ENCODE measurements at regions not wholly inside any gene's neighbourhood (a gene's known extent, or its start where the extent isn't known, plus 50 kb on each side); places are given as distances from the start of the nearest gene placed in this dataset.

DNA sequence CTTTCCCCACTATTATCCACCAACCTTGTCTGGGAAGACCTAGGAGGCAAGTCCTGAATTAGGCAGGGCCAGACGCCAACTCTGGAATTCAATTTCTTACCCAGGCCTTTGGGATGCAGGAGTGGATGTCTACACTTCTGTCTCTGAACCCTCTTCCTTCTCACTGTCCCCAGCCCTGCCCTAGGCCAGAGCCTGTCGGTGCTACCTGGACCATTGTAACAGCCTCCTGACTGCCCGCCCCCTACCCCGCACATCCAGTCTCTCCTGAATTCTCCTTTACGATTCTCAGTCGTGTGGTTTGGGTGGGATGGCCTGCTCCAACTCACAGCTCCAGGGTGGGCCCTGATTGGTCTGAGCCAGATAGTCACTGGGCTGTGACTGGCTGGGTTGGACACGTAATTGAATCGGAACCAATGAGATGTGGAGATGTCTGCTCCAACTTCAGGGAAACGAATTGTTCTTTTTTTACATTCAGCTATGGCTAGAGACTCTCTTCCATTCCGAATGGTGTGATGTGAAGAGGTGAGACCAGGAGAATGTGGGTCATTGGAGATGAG is 304.6 kb downstream of the PTPRU start:
- H3K4me1 Mint-ChIP-seq = peaks cover 13% of the 10 kb centered on the region
- no peaks in the 10 kb centered on the region for H3K9me3 Mint-ChIP-seq
- no peak overlapping the region for H3K27ac Mint-ChIP-seq
- TF ChIP-seq, protein P1, sequence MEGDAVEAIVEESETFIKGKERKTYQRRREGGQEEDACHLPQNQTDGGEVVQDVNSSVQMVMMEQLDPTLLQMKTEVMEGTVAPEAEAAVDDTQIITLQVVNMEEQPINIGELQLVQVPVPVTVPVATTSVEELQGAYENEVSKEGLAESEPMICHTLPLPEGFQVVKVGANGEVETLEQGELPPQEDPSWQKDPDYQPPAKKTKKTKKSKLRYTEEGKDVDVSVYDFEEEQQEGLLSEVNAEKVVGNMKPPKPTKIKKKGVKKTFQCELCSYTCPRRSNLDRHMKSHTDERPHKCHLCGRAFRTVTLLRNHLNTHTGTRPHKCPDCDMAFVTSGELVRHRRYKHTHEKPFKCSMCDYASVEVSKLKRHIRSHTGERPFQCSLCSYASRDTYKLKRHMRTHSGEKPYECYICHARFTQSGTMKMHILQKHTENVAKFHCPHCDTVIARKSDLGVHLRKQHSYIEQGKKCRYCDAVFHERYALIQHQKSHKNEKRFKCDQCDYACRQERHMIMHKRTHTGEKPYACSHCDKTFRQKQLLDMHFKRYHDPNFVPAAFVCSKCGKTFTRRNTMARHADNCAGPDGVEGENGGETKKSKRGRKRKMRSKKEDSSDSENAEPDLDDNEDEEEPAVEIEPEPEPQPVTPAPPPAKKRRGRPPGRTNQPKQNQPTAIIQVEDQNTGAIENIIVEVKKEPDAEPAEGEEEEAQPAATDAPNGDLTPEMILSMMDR (IDR thresholded peaks at IDR 0.05; ENCODE audit: unreplicated experiment in 3 of 3) = no peak
- no peak overlapping the region for H3K4me3 Mint-ChIP-seq
- H3K36me3 Mint-ChIP-seq (ENCODE audit: low read depth) = no peaks in the 10 kb centered on the region
- peaks cover 19% of the 10 kb centered on the region for H3K27me3 Mint-ChIP-seq (ENCODE audit: low read depth)

GRCh38 chr1:29539971-29540370 is 303.6 kb downstream of the PTPRU start:
- TF ChIP-seq, protein P1 (IDR thresholded peaks at IDR 0.05; ENCODE audit: unreplicated experiment in 3 of 3) = no peak
- no peak overlapping the region for H3K4me3 Mint-ChIP-seq
- H3K27me3 Mint-ChIP-seq (ENCODE audit: low read depth) = peaks cover 19% of the 10 kb centered on the region
- peaks cover 12% of the 10 kb centered on the region for H3K4me1 Mint-ChIP-seq
- no peaks in the 10 kb centered on the region for H3K36me3 Mint-ChIP-seq (ENCODE audit: low read depth)
- H3K9me3 Mint-ChIP-seq = peaks cover 3% of the 10 kb centered on the region
- H3K27ac Mint-ChIP-seq = no peak overlapping the region

- Mint-ChIP-seq H3K4me1 (peaks cover 12% of the 10 kb centered on the region), H3K27ac (no peak overlapping the region), H3K36me3 (ENCODE audit: low read depth) (no peaks in the 10 kb centered on the region), H3K4me3 (no peak overlapping the region), H3K9me3 (peaks cover 4% of the 10 kb centered on the region), H3K27me3 (ENCODE audit: low read depth) (peaks cover 18% of the 10 kb centered on the region)
- TF ChIP-seq, protein P1 (IDR thresholded peaks at IDR 0.05; ENCODE audit: unreplicated experiment in 3 of 3) = no peak
These were observed 302.3 kb downstream of the PTPRU start for GRCh38 chr1:29538586-29538985.

GRCh38 chr1:29532751-29533150 is 296.4 kb downstream of the PTPRU start:
- TF ChIP-seq, protein P1 (IDR thresholded peaks at IDR 0.05; ENCODE audit: unreplicated experiment in 3 of 3) = no peak
- H3K27me3 Mint-ChIP-seq (ENCODE audit: low read depth) = peaks cover 2% of the 10 kb centered on the region
- H3K4me3 Mint-ChIP-seq = no peak overlapping the region
- H3K9me3 Mint-ChIP-seq = peaks cover 19% of the 10 kb centered on the region
- peaks cover 13% of the 10 kb centered on the region for H3K36me3 Mint-ChIP-seq (ENCODE audit: low read depth)
- no peaks in the 10 kb centered on the region for H3K4me1 Mint-ChIP-seq
- H3K27ac Mint-ChIP-seq = no peak overlapping the region

DNA sequence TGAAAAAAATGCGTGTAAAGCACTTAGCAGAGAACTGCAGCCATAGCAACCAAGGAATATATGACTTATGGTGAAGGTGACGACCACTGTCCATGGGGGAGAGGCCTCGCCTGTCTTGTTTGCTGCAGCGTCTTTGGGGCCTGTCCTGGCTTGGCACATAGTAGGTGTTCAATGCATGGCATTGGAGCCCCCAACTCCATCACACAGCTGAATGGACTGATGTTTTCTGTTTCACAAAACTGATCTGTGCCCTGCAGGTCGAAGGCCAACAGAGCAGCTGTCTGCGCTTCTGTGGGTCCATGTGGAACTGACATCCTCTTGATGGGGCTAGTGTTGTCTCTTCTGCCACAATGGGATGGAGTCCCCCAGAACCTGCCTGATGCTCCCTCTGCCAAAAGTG is 296.0 kb downstream of the PTPRU start:
- H3K27me3 Mint-ChIP-seq (ENCODE audit: low read depth) = no peaks in the 10 kb centered on the region
- H3K36me3 Mint-ChIP-seq (ENCODE audit: low read depth) = peaks cover 13% of the 10 kb centered on the region
- TF ChIP-seq, protein P1 (IDR thresholded peaks at IDR 0.05; ENCODE audit: unreplicated experiment in 3 of 3) = no peak
- peaks cover 19% of the 10 kb centered on the region for H3K9me3 Mint-ChIP-seq
- peaks cover 3% of the 10 kb centered on the region for H3K4me1 Mint-ChIP-seq
- no peak overlapping the region for H3K4me3 Mint-ChIP-seq
- no peak overlapping the region for H3K27ac Mint-ChIP-seq

- Mint-ChIP-seq H3K27me3 (ENCODE audit: low read depth) (no peaks in the 10 kb centered on the region), H3K4me1 (peaks cover 10% of the 10 kb centered on the region), H3K27ac (no peak overlapping the region), H3K9me3 (peaks cover 19% of the 10 kb centered on the region), H3K4me3 (no peak overlapping the region), H3K36me3 (ENCODE audit: low read depth) (peaks cover 13% of the 10 kb centered on the region)
- TF ChIP-seq, protein P1 (IDR thresholded peaks at IDR 0.05; ENCODE audit: unreplicated experiment in 3 of 3) = no peak
These were observed 295.3 kb downstream of the PTPRU start for GRCh38 chr1:29531596-29531995.
